Transverse colon (tissue), 4 donors: ENCODE measurements at regions not wholly inside any gene's neighbourhood (a gene's known extent, or its start where the extent isn't known, plus 50 kb on each side); places are given as distances from the start of the nearest gene placed in this dataset.

Experiments used
- POLR2A ChIP-seq: fragments of 450-650 bp; IDR thresholded peaks from one replicate; pipeline ENCODE4 v1.6.1; 2016; ENCODE audit warnings: antibody characterized with exemption, mild to moderate bottlenecking, moderate library complexity
- POLR2AphosphoS5 ChIP-seq, 3 donors: sonication (generic); formaldehyde crosslinking; IDR thresholded peaks; one replicate each; pipeline ENCODE4 v1.6.1; 2016; ENCODE audit warnings: antibody characterized with exemption in 3 of 3
- TF ChIP-seq, protein P1 (sequence below), 5 experiments: fragments of 200-600 bp in 3 of 5; fragments of 450-650 bp in 2 of 5; sonication (generic) in 3 of 5; IDR thresholded peaks; 1 replicate in 2 of 5; 2 replicates in 3 of 5; pipeline ENCODE4 v1.5.1; 2016 to 2017; ENCODE audit warnings: antibody characterized with exemption in 5 of 5, inconsistent platforms in 3 of 5, mild to moderate bottlenecking in 2 of 5, moderate library complexity in 1 of 5

DNA sequence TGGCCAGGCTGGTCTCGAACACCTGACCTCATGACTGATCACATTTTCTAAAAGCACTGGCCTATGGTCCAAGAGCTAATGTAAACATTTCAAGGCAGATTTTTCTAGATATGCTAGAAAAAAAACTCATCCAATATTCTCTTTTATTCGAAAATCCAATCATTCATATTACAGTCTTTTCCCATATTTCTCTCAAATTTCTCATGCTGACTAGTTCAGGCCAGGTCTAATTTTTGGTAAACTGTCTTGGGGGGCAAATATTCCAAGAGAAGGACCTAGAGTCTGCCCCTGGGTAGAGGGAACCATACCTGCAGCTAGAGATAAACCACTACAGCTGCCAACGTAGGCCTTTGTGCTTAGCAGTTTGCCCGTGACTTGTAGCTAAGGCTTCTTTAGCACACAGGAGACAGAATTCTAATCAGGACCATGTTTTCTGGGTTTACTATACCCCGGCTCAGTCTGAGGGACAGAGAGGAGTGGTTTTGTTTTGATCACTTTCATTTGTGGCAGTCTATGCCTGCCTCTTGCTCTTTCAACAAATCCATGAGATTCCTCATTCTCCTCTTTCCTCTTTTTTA is 71.8 kb upstream of the CITED2 start:
- TF ChIP-seq, protein P1, sequence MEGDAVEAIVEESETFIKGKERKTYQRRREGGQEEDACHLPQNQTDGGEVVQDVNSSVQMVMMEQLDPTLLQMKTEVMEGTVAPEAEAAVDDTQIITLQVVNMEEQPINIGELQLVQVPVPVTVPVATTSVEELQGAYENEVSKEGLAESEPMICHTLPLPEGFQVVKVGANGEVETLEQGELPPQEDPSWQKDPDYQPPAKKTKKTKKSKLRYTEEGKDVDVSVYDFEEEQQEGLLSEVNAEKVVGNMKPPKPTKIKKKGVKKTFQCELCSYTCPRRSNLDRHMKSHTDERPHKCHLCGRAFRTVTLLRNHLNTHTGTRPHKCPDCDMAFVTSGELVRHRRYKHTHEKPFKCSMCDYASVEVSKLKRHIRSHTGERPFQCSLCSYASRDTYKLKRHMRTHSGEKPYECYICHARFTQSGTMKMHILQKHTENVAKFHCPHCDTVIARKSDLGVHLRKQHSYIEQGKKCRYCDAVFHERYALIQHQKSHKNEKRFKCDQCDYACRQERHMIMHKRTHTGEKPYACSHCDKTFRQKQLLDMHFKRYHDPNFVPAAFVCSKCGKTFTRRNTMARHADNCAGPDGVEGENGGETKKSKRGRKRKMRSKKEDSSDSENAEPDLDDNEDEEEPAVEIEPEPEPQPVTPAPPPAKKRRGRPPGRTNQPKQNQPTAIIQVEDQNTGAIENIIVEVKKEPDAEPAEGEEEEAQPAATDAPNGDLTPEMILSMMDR (IDR thresholded peaks at IDR 0.05), result no peak
- TF ChIP-seq POLR2A (no peak), POLR2AphosphoS5 (IDR thresholded peaks at IDR 0.05) (no peak)
